GM21723 (cell line): ENCODE measurements at regions not wholly inside any gene's neighbourhood (a gene's known extent, or its start where the extent isn't known, plus 50 kb on each side); places are given as distances from the start of the nearest gene placed in this dataset.

Experiments used
- ATAC-seq: cut with Tn5 transposase; IDR thresholded peaks from one replicate; pipeline ENCODE4 v1.9.1; 2021; ENCODE audit warnings: mild to moderate bottlenecking, moderate library complexity; ENCODE audit not compliant: unreplicated experiment

DNA sequence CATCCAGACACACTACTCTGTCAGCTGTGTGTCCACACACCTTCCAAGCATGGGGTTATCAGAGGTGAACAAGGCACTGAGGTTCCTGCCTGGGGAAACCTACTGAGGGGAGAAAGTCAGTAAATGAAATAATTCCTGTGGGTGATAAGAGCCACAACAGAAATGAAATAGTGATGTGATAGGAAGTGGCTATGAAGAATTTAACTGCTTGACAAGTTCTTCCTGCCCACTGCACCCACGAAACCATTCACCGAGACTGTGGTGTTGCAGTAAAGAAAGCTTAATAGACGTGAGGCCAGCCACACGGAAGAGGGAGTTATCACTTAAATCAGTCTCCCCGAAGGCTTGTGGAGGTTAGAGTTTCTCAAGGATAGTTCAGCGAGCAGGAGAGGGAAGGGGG is 353.1 kb downstream of the UQCRFS1 start:
- ATAC-seq = no peak

DNA sequence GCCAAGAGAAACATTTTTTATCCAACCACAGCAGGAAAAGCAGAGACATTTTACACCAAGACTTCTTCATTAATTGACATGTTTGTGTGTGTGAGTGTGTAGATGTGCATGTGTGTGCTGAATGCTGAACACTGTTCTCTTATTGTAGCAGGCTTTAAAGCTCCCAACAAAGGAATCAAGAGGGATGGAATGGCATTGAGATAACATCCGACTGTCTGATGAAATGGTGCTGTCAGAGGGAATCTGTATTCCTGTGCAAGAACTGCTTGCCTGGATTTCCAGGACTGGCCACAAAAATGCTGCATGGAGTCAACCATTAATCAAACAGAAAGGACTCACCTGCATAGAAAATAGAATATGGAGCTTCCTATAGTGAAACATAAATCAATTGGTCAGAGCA is 354.0 kb downstream of the UQCRFS1 start:
- no peak for ATAC-seq

DNA sequence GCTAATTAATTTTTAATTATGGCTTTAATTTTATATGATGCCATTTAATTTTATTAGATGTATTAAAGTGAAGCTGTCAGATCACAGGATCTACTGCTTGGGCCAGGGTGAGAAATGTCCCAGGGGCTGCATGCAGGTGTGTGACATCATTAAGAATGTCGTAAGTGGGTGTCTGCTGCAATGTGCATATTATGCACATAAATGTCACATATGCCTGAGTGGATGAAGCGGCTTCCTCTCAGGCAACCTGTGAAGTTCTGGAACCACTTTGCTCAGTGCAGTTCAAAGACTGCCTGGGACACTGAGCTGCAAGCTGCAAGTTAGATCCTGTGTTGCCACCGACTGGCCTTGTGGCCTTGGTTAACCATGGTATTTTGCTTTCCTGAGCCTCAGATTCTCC is 355.0 kb downstream of the UQCRFS1 start:
- no peak for ATAC-seq

DNA sequence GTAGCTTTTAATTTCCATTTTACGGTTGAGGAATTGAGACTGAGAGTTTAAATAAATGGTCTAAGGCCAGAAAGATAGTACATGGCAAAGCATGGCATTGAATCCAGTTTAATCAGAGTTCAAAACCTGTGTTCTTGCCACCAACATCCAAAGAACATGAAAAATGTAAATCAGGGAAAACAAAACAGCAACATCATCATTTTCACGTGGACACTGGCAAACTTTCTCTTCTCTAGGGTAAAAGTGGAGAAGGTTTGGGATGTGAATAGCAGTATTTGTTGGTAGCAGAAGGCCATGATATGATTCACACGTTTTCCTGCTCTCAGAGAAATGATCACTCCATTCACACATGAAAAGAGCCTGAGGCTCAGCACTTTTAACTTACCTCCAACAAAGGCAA is 357.7 kb downstream of the UQCRFS1 start:
- ATAC-seq = no peak

DNA sequence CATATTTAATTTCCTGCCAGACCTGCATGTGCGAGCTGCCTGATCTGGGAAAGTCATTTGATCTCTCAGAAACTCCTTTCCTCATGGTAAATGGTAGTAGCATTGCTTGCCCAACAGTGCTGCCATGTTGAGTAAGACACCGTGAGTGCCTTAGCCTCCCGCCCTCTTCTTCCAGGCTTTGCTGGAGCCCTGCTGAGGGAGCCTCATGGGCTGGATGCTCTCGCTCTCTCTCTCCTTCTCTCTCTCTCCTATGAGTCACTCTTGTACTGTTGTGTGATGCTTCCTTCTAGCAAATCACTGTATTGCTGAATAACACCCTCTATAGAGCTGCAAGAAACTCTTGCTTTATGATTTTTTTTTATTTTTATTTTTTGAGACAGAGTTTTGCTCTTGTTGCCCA is 365.5 kb downstream of the UQCRFS1 start:
- no peak for ATAC-seq

DNA sequence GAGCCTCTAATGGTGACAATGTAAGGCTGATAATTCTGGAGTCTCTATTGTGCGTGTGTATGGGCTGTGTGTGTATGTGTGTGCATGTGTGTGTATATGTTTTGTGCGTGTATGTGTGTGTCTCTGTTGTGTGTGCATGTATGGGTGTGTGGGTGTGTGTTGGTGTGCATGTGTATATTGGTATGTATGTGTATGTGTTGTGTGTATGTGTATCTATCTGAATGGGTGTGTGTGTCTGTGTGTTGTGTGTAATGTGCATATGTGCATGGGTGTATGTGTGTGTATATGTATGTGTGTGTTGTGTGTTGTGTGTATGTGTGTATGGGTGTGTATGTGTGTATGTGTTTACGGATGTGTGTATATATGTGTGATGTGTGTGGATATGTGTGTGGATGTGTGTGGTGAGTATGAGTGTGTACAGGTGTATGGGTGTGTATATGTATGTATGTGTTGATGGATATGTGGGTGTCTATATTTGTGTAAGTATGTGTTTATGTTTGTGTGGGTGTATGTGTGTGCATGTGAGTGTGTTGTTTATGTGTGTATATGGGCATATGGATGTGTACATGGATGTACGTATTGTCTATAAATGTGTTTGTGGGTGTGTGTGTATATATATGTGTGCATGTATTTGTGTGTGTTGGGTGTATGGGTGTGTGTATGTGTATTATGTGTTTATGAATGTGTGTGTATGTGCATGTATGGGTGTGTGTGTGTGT is 366.7 kb downstream of the UQCRFS1 start:
- no peak for ATAC-seq

DNA sequence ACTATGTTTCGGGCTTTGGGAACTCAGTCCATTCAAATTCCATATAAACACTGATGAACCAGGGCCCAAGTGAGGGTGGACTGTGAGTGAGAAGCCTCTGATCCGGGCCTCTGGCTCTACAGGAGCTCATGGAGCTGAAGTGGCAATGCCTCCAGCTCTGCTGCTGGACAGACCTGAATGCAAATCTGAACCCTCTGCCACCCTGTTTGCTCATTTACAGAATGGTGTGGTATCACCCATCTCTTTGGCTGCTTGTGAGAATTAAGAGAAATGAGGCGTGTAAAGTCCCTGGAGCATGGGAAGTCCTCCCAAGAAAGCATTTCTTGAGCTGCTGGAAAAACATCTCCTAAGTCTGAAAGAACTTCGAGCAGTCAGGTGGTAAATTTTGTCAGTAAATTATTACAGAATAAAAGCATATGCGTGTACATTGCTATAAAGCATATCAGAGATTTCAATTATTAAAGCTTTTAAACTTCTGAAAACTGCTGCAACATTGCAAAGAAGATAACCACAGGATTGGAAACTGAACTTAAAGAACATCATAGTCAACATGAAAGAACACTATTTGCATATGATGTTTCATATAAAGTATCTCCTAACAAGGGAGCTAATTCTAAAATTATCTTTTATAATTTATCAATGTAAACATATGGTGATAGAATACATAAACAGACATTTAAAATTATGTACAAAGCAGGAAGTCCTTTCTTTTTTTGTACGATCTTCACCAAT is 369.0 kb downstream of the UQCRFS1 start:
- ATAC-seq = no peak

DNA sequence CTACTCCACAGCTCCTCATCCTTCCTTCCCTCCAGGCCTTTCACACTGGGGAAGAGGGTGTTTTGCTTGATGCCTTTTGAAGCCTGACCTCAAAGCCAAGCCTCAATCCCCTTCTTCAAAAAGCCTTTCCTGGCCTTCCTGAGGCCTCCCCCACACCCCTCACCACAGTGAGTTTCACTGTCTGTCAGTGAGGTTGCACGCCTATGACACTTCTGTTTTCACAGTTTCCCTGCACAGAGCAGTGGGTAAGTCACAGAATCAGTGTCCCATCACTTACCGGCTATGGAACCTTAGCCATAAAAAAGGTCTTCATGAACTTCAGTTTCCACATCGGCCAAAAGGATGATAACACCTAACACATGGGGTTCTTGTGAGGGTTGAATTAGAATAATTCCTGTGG is 371.4 kb downstream of the UQCRFS1 start:
- no peak for ATAC-seq

DNA sequence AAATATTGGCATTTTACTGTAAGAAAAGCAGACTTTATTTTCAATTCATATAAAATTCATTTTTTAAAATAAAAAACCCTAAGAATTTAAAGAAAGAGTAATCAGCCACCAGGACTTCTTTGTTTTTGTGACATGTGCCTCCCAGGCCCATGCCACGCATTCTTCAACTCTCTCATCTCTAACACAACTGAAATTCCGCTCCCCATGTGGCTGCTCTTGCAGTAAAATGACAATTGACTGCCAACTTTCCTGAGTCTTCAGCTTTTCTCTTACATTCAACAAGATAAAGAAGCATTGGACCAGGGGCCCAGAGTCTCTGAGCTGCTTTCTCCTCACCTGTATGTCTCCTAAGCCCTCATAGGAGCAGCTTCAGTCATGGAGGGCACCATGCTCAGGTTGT is 372.1 kb downstream of the UQCRFS1 start:
- no peak for ATAC-seq

DNA sequence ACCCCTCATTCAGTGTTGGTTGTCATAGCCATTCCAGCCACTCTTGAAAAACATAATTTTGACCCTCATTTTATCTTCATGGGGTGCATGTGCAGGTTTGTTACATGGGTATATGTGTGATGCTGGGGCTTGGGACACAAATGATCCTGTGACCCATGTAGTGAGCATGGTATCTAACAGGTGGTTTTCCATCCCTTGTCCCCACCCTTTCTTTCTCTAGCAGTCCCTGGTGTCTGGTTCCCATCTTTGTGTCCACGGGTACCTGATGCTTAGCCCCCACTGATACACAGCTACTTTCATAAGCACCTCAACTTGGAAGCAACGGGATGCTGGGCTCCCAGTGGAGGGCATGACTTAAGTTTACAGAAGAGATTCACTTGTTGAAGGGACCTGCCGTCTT is 373.5 kb downstream of the UQCRFS1 start:
- ATAC-seq = no peak

DNA sequence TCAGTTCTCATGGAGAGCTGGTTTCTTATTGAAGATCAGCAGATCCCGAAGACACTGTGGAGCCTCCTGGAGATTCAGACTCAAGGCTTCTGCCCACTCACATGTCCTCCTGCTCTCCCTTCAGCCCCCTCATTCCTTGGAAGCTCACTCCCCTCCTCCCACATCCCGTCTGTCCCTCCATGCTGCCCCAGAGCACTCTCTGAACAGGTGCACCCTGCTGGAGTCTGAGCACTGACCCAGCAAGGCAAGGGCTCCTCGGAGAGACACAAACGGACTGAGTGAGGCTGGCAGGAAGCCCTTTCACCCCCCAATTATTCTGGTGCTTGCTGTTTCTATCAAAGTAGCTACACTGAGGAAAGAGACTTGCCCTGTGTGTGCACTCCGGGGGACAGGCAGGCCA is 374.0 kb downstream of the UQCRFS1 start:
- ATAC-seq = no peak

DNA sequence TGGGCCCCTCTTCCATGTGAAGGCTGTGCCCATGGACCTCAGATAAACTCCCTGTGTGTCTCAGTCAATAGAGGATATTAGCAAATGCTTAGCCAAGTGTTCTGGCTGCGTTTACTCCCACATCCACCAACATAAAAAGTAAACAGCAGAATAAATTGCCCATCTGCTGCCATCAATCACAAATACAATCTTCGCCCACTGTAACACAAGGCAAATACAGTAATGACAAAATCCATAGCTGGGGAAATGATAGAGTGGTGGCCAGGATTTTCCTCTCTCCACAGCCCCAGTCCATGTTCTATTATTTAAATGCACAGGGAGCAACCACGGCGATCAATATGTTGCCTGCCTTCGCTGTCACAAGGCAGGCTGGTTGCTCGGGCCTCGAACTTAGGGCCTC is 376.5 kb downstream of the UQCRFS1 start:
- no peak for ATAC-seq

DNA sequence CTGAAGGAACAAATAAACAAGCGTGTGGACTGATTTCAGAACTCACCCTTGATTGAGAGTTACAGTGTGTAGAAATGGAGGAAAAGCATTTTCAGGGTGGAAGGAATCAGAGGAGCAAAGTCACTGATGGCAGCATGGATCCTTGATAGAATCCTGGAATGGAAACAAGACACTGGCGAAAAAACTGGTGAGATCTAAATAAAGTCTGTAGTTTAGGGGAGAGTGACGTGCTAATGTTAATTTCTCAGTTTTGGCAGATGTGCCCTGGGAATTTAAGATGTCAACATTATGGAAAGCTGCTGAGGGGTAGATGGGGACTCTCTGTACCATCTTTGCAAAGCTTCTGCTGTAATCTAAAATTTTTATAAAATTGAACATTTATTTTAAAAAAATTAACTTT is 378.0 kb downstream of the UQCRFS1 start:
- no peak for ATAC-seq

DNA sequence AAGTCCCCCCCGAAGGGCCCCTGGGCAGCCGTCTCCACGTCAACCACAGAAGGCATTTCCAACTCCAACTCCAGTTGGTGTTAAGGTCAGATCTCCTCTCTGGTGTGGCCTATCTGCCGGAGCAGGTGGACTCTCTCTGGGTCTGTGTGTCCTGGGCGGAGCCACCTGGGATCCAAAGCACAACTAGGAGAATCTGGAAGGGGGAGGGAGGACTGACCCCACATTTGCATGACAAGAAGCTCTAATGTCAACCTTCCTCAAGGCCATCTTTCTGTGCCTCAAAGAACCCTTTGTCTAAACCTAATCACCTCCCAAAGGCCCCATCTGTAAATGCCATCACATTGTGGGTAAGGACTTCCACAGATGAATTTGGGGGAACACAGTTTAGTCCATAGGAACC is 381.5 kb downstream of the UQCRFS1 start:
- no peak for ATAC-seq

DNA sequence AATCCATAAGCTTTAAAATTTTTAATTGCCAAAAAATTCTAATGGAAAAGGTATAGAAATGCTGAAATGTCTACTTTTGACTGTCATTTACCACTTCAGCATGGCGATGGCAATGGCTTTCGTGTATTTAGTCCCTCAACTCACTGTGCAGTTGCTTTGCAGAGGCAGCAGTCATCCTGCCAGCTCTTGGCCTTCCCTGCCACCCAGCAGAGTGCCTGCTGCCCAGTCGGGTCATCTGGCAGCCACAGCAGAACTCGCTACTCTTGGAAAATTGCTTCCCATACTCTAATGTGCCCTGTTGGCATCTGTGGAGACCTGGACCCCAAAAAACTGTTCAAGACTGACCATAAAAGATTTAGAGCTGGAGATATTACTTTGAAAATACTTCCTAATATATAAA is 383.2 kb downstream of the UQCRFS1 start:
- ATAC-seq = no peak

DNA sequence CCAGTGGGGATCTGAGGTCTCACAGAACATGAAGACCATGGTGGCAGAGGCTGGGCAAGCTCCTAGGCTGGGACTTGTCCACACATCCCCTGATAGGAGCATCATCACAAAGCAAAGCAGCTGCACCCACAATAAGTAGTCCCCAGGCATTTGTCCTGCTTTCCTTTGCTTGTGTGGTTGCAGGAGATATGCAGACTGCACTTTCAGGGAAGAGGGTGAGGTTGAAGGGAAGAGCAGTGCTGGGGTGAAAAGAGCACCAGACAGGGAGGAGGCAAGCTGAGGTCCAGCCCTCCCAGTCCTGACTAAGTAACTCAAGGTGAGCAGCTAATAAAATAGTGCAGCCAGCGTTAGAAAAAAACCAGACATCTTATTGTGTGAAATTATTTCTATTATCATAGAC is 383.6 kb downstream of the UQCRFS1 start:
- no peak for ATAC-seq

DNA sequence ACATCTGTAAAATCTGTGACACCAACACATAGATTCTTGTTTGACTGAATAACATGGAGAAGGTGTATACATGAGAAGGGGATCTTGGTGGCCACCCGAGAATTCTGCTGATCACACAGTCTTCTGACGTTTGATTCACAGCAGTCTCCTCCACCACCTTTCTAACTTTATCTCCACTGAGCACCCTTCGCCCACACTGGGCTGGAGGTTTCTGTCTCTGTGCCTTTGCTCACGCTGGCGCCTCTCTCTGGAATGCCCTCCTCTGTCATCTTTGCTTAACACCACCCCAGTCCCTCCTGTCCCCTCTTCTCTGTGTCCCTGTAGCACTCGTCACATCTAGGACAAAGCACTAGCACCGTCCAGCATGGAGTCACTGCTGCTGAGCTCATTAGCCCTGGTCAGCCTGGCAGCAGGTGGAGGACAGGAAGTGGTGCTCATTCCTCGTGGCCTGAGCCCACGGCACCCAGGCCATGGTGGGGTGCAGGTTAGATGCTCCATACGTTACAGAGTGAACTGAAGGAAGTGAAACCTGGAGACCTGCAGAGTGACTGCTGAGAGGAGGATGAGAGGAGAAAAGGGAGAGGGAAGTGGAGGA is 384.6 kb downstream of the UQCRFS1 start:
- ATAC-seq = no peak

DNA sequence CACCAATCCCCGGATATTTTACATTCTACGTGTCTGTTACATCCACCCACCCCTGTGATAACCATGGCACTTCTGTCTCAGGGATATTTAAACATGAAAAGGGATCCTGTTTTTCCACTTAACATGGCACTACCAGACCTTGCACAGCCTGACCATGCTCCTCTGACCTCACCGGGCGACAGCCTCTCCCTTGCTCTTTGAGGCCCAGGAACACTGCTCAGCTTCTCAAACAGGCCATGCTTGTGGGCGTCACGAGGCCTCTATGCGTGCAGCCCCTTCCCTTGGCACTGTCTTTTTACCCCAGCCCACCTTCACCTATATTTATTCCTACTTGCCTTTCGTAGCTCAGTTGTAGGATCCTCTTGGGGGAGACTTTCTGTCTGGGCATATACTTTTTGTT is 385.6 kb downstream of the UQCRFS1 start:
- ATAC-seq = no peak

DNA sequence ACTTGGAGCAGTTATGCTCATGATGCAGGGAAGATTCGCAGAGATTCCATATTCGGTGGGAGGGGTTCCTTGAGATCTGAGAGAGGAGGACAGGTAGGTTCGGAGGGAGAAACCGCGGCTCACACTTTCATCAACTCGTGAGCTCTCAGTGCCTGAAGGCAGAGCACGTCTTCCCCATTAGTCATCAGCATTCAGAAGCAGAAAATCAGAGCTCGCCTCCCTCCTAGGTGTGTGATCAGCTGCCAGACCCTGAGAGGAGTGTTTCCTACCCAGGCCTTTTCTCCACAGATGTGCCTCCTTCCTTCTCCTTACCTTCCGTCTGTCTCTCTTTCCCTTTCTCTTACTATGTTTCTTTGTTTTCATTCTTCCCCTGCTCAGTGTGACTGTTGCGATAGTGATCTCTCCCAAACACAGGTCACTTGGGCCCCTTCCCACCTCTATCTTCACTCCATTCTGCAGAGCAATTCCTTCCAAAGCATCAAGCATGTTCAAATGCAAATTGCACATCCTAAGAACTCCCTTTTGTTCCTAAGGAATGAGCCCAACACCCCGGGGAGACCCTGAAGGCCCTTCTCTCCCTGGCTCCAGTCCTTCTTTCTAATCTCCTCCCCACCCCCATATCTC is 389.5 kb downstream of the UQCRFS1 start:
- no peak for ATAC-seq

DNA sequence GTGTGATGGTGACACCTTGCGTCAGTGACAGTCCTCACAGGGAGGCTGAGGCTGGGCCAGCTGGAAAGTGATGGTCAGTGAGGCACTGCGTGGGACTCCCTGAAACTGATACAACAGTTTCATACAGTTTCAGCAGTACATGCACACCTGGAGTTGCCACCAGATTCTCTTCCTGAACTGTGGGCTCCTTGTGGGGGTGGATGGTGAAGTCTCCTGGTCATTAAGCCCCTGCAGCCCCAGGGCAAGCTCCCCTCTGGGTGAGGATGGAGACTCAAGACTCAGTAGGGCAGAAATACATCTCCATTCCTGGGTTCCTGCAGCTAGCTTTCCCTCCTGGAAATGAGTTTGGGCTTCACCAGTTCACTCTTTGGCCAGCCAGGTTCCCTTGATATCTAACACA is 392.7 kb downstream of the UQCRFS1 start:
- no peak for ATAC-seq

DNA sequence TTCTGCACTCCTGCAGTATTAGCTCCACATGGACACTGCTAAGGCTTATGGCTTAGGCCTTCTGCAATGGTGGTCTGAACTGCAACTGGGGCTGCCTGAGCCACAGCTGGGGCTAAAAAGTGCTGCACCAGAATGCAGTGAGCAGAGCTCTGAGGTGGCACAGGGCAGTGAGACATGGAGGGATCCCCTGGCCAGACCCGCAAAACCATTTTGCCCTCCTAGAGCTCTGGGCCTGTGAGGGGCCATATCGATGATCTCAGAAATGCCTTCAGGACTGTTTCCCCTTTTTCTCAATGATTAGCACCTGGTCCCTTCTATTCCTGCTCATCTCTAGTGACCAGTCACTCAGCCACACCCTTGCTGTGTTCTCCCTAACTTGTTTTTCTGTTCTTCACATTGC is 397.7 kb downstream of the UQCRFS1 start:
- ATAC-seq = no peak

DNA sequence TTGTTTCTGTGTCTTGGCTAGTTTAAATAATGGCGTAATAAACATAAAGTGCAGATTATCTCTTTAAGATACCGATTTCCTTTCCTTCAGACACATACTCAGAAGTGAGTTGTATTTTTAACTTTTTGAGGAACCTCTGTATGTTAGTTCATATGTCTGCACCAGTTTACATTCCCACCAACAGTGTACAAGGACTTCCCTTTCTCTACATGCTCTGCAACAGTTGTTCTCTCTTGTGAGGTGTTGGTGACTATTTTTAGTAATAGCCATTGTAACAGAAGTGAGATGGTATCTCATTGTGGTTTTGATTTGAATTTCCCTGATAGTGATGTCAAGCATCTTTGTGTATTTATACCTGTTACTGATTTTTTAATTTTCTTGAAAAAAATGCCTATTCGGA is 418.6 kb downstream of the UQCRFS1 start:
- no peak for ATAC-seq
